ENCODE measurements at regions not wholly inside any gene's neighbourhood (a gene's known extent, or its start where the extent isn't known, plus 50 kb on each side); places are given as distances from the start of the nearest gene placed in this dataset.
A peak's percentile ranks its signal among the peaks of the same experiment; 100 is the strongest.

- no peak for DNase-seq
Observed at GRCh38 chr4:144302704-144303536, 162.4 kb upstream of the GYPA start.

- DNase-seq, result no peak
Observed at GRCh38 chr4:144304025-144304424, 163.5 kb upstream of the GYPA start.

DNA sequence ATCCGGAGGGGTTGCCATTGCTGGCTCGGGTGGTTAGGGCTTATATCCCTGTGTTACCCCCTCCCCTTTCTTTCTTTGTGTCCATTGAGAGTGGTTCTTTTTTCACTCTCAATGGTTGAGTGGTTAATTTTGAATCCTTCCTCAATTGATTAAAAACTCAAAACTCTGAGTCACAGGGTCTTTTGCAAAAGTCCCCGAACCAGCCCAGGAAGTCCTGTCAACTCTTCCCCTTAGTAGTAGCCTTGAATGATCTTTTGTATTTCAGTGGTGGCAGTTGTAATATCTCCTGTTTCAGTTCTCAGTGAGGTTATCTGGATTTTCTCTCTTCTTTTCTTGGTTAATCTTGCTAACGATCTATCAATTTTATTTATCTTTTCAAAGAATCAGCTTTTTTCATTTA is 170.0 kb upstream of the GYPA start:
- DNase-seq, result no peak

- no peak for DNase-seq
Observed at GRCh38 chr4:144313370-144313769, 172.9 kb upstream of the GYPA start.

- no peak for DNase-seq
Observed at GRCh38 chr4:144316869-144317268, 176.4 kb upstream of the GYPA start.

- no peak for DNase-seq
Observed at GRCh38 chr4:144318797-144319196, 178.3 kb upstream of the GYPA start.

DNA sequence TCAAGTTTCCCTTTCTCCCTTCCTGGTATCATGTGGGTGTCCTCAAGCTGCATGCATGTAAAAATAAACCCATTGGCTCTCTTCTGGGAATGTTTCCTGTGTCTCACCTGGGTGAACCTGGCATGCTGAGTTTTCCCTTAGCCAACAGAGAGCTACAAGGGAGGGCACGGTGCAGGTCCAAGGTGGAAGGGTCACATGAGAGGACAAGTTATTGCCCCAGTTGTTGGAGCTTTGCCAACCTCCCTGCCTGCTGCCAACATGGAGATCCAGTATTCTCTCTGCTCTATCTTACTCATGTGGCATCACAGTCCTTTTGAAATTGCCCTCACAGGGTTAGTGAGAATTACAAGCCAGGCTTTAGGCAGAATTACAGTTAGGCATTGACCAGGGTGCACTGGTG is 196.1 kb upstream of the GYPA start:
- DNase-seq, result no peak

- no peak for DNase-seq
Observed at GRCh38 chr4:144338148-144338547, 197.6 kb upstream of the GYPA start.

GRCh38 chr4:144338834-144339233 is 198.3 kb upstream of the GYPA start:
- no peak for DNase-seq

DNA sequence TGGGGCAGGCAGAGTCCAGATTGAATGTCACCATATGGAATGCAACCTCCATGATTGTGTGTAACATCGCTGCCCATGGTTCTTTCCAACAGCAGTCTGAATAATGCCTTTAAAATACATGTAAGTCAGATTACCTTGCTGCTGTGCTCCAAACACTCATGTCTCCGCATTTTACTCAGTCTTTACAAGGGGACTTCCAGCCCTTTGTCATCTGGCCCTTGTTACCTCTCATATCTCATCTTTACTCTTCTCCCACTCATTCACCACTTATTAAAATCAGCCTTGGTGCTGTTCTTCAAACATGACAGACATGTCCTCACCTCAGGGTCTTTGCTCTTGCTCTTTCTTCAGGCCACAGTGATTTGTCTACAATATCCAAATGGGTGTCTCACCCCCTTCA is 200.4 kb upstream of the GYPA start:
- no peak for DNase-seq

DNA sequence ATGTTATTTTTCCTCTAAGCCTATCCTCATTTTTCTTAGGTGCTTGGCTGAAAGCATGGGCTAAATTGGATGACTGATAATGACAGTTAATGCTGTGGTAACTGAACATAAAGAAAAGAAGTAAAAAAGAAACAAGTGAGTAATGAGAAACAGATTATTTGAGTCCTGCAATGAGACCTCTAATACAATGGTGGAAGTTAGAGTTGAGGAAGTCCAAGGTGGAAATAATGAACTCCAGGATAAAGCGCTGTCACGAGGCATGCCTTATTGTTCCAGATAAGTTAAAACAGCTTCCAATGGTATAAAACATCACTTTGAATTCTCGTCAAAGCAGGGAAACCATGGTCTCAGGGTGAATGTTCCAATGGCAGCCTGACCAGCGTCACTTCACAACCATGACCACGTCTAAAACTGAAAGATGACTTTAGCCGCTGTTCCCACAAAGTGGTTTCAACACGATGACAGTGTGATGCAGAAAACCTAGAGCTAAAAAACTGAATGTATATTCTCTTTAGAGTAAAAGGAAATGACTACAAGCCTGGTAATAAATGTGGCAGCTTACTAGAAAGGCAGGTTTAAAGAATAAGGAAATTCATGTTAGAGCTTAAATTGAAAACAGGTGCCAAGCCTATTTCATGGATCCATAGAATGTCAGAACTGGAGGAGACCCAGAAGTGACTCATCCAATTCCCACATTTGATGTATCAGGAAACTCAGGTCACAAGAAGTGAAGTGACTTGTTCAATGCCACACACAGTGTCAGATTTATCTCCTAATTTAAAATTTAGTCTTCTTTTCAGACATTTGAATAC is 202.6 kb upstream of the GYPA start:
- peak; percentile 10 for DNase-seq

DNA sequence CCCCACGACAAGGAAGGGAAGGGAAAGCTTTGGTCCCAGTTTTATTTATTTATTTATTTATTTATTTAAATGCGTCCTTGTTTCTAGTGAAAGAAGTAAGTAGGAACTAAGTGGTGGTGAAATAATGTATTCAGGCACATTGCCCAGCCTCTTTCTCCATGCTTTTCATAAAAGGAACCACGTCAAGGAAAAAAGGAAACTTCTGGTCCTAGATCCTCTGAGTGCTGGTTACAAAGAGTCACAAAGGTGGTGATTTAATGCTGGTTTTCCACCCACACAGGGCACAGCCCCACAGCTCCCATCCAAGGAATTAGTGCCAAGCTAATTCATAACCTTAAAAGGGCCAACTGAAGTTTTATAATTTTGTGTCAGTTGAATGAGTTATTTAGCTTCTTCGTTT is 206.6 kb upstream of the GYPA start:
- no peak for DNase-seq

DNA sequence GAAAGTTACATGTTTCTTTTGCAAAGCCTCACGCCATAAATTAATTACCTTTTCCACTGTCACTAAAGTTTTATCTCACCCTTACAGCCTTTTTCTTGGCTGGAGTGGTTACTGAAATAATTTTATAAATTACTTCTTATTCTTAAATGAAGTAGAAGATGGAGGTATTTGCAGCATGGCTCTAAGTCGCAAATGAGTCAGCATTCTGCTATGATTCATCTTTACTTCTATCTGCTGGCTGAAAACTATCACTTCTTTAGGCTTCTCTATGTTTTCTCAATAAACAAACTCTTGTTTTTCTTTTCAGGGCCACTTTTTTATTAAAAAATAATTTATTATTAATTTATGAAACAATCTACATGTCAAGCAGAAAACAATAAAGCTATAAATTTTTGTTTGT is 210.2 kb upstream of the GYPA start:
- no peak for DNase-seq

DNA sequence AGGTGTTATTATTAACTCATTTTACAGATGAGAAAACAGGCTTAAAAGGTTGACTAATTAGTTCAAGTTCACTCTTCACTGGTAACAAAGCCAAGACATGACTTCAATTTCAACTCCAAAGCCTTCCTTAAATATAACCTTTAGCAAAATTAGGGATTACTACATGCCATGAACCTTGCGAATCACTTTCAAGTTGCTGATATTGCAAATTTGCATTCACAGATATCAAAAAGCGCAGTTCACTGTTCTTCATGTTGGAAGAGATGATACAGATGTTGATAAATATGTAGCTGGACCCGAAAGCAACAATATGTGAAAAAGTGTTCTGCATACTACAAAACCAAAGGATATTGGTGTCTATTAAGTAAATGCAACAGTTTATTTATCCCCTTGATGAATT is 210.8 kb upstream of the GYPA start:
- no peak for DNase-seq

- no peak for DNase-seq
Observed at GRCh38 chr4:144353292-144353691, 212.8 kb upstream of the GYPA start.

DNA sequence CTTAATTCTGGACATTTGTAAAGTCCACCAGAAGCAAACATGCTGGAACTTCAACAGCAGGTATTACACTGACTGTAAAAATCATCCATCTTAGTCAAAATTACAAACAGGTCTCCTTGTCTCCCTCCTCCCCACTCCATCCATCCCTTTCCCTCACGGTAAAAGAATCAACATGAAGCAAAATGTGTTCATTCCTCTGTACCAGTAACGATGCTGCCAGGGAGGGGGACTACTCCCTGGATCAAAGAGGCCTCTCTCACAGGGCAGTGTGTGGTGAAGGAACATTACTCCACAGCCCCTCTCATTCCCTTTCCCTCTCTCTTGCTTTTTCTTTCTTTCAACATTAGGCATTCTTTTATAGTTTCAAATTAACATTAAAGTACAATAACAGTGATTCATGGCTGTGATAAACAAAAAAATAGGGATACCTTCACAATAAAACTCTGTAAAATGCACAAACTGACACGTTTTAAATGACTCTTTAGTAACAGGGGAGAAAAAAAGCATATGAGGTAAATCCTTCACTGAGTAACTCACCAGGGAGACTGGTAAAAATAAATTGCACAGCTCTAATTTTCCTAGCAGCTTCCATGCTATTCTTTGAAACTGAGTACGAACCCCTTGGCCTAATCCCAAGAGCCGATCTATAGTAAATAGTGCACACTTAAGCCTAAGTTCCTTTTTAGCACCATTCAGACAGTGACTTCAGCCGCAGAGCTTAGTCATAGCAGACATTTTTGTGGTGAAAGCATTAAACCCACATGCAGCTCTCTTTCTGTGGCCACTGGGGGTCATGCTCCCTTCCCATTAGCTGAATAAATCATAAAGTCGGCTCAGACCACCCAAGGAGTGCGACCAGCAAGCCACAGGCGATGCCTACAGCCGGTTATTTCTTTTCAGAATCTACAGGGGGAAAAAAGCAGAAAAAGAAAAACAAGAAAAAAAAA is 215.6 kb upstream of the GYPA start:
- peak; percentile 38 for DNase-seq

DNA sequence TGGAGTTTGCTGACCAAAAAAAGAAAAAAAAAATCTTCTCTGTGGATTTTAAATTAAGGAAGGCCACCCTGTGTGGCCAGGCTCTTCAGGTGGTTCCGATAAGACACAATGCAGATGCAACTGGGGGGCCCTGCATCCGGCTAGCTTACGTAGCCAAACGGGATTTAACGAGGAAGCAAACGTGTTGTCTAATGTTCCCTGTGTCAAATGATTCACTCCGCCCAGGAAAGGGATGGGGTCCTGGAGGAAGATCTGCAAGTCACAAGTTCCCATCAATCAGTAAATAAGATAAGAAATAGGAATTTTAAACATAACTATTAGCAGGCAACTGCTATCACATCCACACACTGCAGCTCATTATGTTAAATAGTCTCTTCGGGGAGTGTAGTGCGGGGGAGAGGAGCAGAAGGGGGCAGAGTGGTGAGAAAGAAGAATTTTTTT is 216.4 kb upstream of the GYPA start:
- peak; percentile 15 for DNase-seq

DNA sequence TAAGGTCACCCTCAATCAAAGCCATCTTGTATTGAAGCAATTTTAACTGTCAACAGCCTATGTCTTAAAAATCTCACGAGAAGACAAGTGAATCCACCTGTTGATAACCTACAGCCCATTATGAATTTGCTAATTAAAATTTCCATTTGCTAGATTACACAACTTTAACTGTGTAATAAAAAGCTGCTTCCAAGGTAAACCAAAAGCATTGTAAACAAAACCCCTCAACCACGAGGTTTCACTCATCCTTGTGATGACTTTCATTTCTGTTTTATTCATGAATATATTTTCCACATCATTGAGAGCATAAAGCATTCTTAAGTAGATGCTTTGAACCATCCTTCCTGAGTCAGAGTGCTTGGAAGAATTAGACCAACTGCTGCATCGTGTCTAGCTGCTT is 217.5 kb upstream of the GYPA start:
- DNase-seq, result no peak

GRCh38 chr4:144360146-144360793 is 219.8 kb upstream of the GYPA start:
- no peak for DNase-seq

DNA sequence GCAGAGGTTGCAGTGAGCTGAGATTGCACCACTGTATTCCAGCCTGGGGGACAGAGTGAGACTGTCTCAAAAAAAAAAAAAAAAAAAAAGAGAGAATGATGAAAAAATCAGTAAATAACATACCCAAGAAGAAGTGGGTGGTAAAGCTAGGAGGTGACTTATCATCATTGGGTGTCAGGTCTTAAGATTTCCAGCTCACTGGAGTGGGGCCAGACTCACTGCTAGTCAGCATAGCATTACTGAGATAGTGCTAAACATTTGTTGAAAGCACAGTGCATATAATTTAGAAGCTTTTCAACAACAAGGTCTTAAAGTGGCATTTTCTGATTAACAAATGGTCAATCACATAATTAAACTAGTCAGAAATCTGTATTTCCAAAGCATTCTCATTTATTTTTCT is 221.8 kb upstream of the GYPA start:
- DNase-seq, result no peak

- DNase-seq, result no peak
Observed at GRCh38 chr4:144363890-144364289, 223.4 kb upstream of the GYPA start.

GRCh38 chr4:144366425-144366824 is 225.9 kb upstream of the GYPA start:
- no peak for DNase-seq

All from muscle of arm (tissue), 1 donor.